ENCODE measurements at regions not wholly inside any gene's neighbourhood (a gene's known extent, or its start where the extent isn't known, plus 50 kb on each side); places are given as distances from the start of the nearest gene placed in this dataset.

- Mint-ChIP-seq H3K27ac (no peak overlapping the region), H3K36me3 (ENCODE audit: low read depth) (no peaks in the 10 kb centered on the region), H3K9me3 (no peaks in the 10 kb centered on the region), H3K4me1 (ENCODE audit: low read depth) (no peaks in the 10 kb centered on the region), H3K4me3 (no peak overlapping the region), H3K27me3 (ENCODE audit: insufficient read depth) (no peaks in the 10 kb centered on the region)
- no peak for DNase-seq (ENCODE audit: low spot score)
- intact Hi-C loops (cut with micrococcal nuclease) = no loop called here
Measured at GRCh38 chr10:59079386-59080226, 96.8 kb upstream of the PHYHIPL start.

GRCh38 chr10:59082249-59082648 is 94.2 kb upstream of the PHYHIPL start:
- H3K4me1 Mint-ChIP-seq (ENCODE audit: low read depth) = no peaks in the 10 kb centered on the region
- intact Hi-C loops (cut with micrococcal nuclease) = no loop called here
- no peaks in the 10 kb centered on the region for H3K36me3 Mint-ChIP-seq (ENCODE audit: low read depth)
- H3K27ac Mint-ChIP-seq = no peak overlapping the region
- DNase-seq (ENCODE audit: low spot score) = no peak
- no peaks in the 10 kb centered on the region for H3K9me3 Mint-ChIP-seq
- H3K27me3 Mint-ChIP-seq (ENCODE audit: insufficient read depth) = no peaks in the 10 kb centered on the region
- no peak overlapping the region for H3K4me3 Mint-ChIP-seq

DNA sequence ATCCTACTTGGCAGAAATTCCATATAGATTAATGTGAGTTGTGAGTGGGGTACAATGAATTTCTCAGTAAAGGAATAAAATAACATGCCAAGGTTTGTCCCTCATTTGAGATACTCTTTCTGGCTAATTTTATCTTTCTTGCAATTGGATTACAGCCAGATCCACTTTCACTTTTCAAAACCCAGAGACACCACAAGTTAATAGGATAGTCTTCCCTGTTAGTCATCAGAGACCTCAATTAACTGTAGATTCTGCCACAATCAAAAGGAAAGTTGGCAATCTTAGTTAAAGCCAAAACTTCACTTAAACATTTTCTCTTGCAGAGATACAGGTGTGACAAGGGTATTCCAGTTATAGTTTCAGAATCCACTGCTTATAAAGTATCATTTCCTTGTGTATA is 91.4 kb upstream of the PHYHIPL start:
- Mint-ChIP-seq H3K4me1 (ENCODE audit: low read depth) (no peaks in the 10 kb centered on the region), H3K9me3 (no peaks in the 10 kb centered on the region), H3K27me3 (ENCODE audit: insufficient read depth) (no peaks in the 10 kb centered on the region), H3K36me3 (ENCODE audit: low read depth) (no peaks in the 10 kb centered on the region), H3K27ac (no peak overlapping the region), H3K4me3 (no peak overlapping the region)
- intact Hi-C loops (cut with micrococcal nuclease) = no loop called here
- no peak for DNase-seq (ENCODE audit: low spot score)

GRCh38 chr10:59085711-59086502 is 90.5 kb upstream of the PHYHIPL start:
- no peak for DNase-seq (ENCODE audit: low spot score)
- H3K4me1 Mint-ChIP-seq (ENCODE audit: low read depth) = no peaks in the 10 kb centered on the region
- no peak overlapping the region for H3K4me3 Mint-ChIP-seq
- H3K9me3 Mint-ChIP-seq = no peaks in the 10 kb centered on the region
- H3K27ac Mint-ChIP-seq = no peak overlapping the region
- no peaks in the 10 kb centered on the region for H3K36me3 Mint-ChIP-seq (ENCODE audit: low read depth)
- intact Hi-C loops (cut with micrococcal nuclease) = no loop called here
- no peaks in the 10 kb centered on the region for H3K27me3 Mint-ChIP-seq (ENCODE audit: insufficient read depth)

DNA sequence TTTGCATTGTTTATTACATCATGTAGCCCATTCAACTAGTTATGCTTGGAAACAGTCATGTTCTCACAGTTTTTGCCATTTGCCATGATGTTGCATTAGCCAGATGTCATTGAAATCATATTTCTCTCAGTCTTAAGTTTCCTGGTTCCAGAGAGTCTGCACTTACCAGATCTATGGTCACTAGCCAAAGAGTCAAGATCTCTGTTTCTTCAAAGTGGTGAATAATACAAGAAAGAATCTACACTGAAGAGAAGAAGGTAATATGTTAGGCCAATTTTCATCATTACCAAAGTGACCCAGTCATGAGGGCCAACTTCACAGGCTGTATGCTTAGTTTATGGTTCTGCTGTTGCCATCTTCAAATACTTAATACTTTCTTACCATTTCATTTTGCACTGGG is 89.0 kb upstream of the PHYHIPL start:
- Mint-ChIP-seq H3K4me3 (no peak overlapping the region), H3K4me1 (ENCODE audit: low read depth) (no peaks in the 10 kb centered on the region), H3K36me3 (ENCODE audit: low read depth) (no peaks in the 10 kb centered on the region), H3K27me3 (ENCODE audit: insufficient read depth) (no peaks in the 10 kb centered on the region), H3K9me3 (no peaks in the 10 kb centered on the region), H3K27ac (no peak overlapping the region)
- intact Hi-C loops (cut with micrococcal nuclease) = no loop called here
- DNase-seq (ENCODE audit: low spot score) = no peak

- intact Hi-C loops (cut with micrococcal nuclease) = no loop called here
- Mint-ChIP-seq H3K4me3 (no peak overlapping the region), H3K4me1 (ENCODE audit: low read depth) (no peaks in the 10 kb centered on the region), H3K36me3 (ENCODE audit: low read depth) (no peaks in the 10 kb centered on the region), H3K27ac (no peak overlapping the region), H3K9me3 (no peaks in the 10 kb centered on the region), H3K27me3 (ENCODE audit: insufficient read depth) (no peaks in the 10 kb centered on the region)
- no peak for DNase-seq (ENCODE audit: low spot score)
Measured at GRCh38 chr10:59088912-59089573, 87.4 kb upstream of the PHYHIPL start.

GRCh38 chr10:59090817-59091622 is 85.4 kb upstream of the PHYHIPL start:
- Mint-ChIP-seq H3K4me3 (no peak overlapping the region), H3K9me3 (no peaks in the 10 kb centered on the region), H3K27ac (no peak overlapping the region), H3K4me1 (ENCODE audit: low read depth) (no peaks in the 10 kb centered on the region), H3K27me3 (ENCODE audit: insufficient read depth) (no peaks in the 10 kb centered on the region), H3K36me3 (ENCODE audit: low read depth) (no peaks in the 10 kb centered on the region)
- intact Hi-C loops (cut with micrococcal nuclease) = no loop called here
- no peak for DNase-seq (ENCODE audit: low spot score)

GRCh38 chr10:59093461-59093860 is 83.0 kb upstream of the PHYHIPL start:
- Mint-ChIP-seq H3K4me3 (no peak overlapping the region), H3K4me1 (ENCODE audit: low read depth) (no peaks in the 10 kb centered on the region), H3K27ac (no peak overlapping the region), H3K9me3 (no peaks in the 10 kb centered on the region), H3K36me3 (ENCODE audit: low read depth) (no peaks in the 10 kb centered on the region), H3K27me3 (ENCODE audit: insufficient read depth) (no peaks in the 10 kb centered on the region)
- DNase-seq (ENCODE audit: low spot score) = no peak
- intact Hi-C loops (cut with micrococcal nuclease) = no loop called here

DNA sequence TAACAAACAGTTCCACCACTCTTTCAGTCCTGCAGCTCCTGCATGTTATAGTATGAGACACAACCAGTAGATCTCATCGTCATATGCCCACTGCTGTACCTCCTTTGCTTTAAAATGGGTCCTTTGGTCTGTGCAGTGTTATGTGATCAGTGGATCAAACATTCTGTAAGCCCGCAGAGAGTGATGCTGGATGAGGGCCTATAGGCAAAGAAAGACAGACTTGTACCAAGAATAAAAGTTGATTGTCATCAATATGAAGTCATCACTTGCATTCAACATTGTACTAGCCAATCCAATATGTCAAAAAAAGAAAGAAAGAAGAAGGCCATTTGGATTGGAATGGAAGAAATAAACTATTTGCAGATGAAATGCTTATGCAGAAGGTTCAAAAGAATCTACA is 79.8 kb upstream of the PHYHIPL start:
- Mint-ChIP-seq H3K27me3 (ENCODE audit: insufficient read depth) (no peaks in the 10 kb centered on the region), H3K9me3 (no peaks in the 10 kb centered on the region), H3K36me3 (ENCODE audit: low read depth) (no peaks in the 10 kb centered on the region), H3K4me1 (ENCODE audit: low read depth) (no peaks in the 10 kb centered on the region), H3K27ac (no peak overlapping the region), H3K4me3 (no peak overlapping the region)
- intact Hi-C loops (cut with micrococcal nuclease) = no loop called here
- no peak for DNase-seq (ENCODE audit: low spot score)

GRCh38 chr10:59098387-59098786 is 78.1 kb upstream of the PHYHIPL start:
- no peaks in the 10 kb centered on the region for H3K4me1 Mint-ChIP-seq (ENCODE audit: low read depth)
- H3K27me3 Mint-ChIP-seq (ENCODE audit: insufficient read depth) = no peaks in the 10 kb centered on the region
- H3K9me3 Mint-ChIP-seq = no peaks in the 10 kb centered on the region
- H3K36me3 Mint-ChIP-seq (ENCODE audit: low read depth) = no peaks in the 10 kb centered on the region
- intact Hi-C loops (cut with micrococcal nuclease) = no loop called here
- no peak overlapping the region for H3K4me3 Mint-ChIP-seq
- H3K27ac Mint-ChIP-seq = no peak overlapping the region
- DNase-seq (ENCODE audit: low spot score) = no peak

DNA sequence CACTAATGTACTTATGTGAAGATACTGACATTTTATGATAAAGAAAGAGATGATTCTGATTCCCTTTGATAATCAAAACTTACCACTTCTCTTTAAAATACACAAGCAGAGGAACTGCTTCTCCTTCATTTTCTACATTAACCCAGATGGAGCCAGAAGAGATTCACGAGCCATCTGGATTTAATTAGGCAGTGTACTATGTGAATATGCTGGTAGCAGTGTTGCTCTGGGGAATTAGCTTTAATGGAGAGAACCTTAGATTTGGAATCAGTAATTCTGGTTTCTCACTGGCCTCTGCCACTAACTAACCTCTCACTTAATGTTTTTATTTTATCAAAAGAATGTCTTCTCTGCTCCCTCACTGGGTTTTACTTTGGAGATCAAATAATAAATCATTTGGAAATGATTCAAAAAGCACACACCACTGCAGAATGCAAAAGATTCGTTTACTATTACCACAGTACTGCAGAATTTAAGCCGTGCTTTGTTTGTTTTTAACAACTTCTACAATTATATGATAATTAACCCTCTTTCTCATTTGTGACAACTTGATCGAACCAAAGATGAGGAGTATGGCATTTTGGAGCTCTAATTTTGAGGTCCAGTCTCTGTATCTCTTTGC is 77.5 kb upstream of the PHYHIPL start:
- intact Hi-C loops (cut with micrococcal nuclease) = no loop called here
- no peaks in the 10 kb centered on the region for H3K27me3 Mint-ChIP-seq (ENCODE audit: insufficient read depth)
- H3K4me1 Mint-ChIP-seq (ENCODE audit: low read depth) = no peaks in the 10 kb centered on the region
- no peak overlapping the region for H3K4me3 Mint-ChIP-seq
- H3K27ac Mint-ChIP-seq = no peak overlapping the region
- no peaks in the 10 kb centered on the region for H3K9me3 Mint-ChIP-seq
- no peaks in the 10 kb centered on the region for H3K36me3 Mint-ChIP-seq (ENCODE audit: low read depth)
- no peak for DNase-seq (ENCODE audit: low spot score)

DNA sequence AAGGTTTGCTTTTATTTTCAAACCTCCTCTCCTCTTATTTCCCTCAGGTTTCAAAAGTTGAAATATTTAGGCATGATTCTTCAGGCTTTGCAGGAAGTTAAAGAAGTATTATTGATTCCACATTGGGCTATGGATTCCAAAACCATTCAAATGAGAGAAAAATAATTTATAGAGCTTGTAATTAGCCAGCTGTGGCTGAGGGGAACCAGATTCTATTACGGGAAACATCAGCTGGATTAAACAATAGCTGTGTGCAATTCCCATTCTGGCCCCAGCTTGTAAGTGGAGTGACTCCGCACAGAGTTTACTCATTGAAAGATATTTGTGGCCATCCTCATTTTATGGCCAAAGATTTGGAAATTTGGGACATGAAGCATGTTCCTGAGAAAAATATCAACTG is 77.0 kb upstream of the PHYHIPL start:
- H3K4me3 Mint-ChIP-seq = no peak overlapping the region
- no peaks in the 10 kb centered on the region for H3K9me3 Mint-ChIP-seq

More for the DNA sequence above, 77.0 kb upstream of the PHYHIPL start:
- no peaks in the 10 kb centered on the region for H3K27me3 Mint-ChIP-seq (ENCODE audit: insufficient read depth)
- no peak overlapping the region for H3K27ac Mint-ChIP-seq
- intact Hi-C loops (cut with micrococcal nuclease) = no loop called here
- no peak for DNase-seq (ENCODE audit: low spot score)
- H3K36me3 Mint-ChIP-seq (ENCODE audit: low read depth) = no peaks in the 10 kb centered on the region
- no peaks in the 10 kb centered on the region for H3K4me1 Mint-ChIP-seq (ENCODE audit: low read depth)

All from activated T-helper 1 cell treated with anti-CD3 and anti-CD28 coated beads, Interleukin-12 subunit alpha, Interleukin-12 subunit beta, Interleukin-2, Interleukin-4 antibody, amounts not matched to agents 30 ng/mL and 10 ng/mL and 1 ng/mL, durations not matched to agents 14 hours and 24 hours and 36 hours (primary cell).